HG03095 (cell line): ENCODE measurements at regions not wholly inside any gene's neighbourhood (a gene's known extent, or its start where the extent isn't known, plus 50 kb on each side); places are given as distances from the start of the nearest gene placed in this dataset.
"Not testable (repeated sequence)": the region's sequence is repeated elsewhere in the genome, so short reads cannot be mapped to it uniquely, and the experiment has no call there.

Experiments
- ATAC-seq: cut with Tn5 transposase; IDR thresholded peaks from one replicate; pipeline ENCODE4 v1.9.1; 2021; ENCODE audit warnings: moderate library complexity; ENCODE audit not compliant: unreplicated experiment

GRCh38 chr5:21360754-21361153 is 1372.8 kb upstream of the CDH18 start:
- not testable (repeated sequence) for ATAC-seq

- not testable (repeated sequence) for ATAC-seq
Measured at GRCh38 chr5:21341948-21342261, 1353.9 kb upstream of the CDH18 start.

GRCh38 chr5:21341203-21341947 is 1353.4 kb upstream of the CDH18 start:
- not testable (repeated sequence) for ATAC-seq

GRCh38 chr5:21340233-21340632 is 1352.2 kb upstream of the CDH18 start:
- not testable (repeated sequence) for ATAC-seq

- not testable (repeated sequence) for ATAC-seq
Measured at GRCh38 chr5:21336478-21336877, 1348.5 kb upstream of the CDH18 start.

- not testable (repeated sequence) for ATAC-seq
Measured at GRCh38 chr5:21315376-21315775, 1327.4 kb upstream of the CDH18 start.

- ATAC-seq = not testable (repeated sequence)
Measured at GRCh38 chr5:21301205-21301604, 1313.2 kb upstream of the CDH18 start.

GRCh38 chr5:21274361-21274760 is 1286.4 kb upstream of the CDH18 start:
- not testable (repeated sequence) for ATAC-seq

DNA sequence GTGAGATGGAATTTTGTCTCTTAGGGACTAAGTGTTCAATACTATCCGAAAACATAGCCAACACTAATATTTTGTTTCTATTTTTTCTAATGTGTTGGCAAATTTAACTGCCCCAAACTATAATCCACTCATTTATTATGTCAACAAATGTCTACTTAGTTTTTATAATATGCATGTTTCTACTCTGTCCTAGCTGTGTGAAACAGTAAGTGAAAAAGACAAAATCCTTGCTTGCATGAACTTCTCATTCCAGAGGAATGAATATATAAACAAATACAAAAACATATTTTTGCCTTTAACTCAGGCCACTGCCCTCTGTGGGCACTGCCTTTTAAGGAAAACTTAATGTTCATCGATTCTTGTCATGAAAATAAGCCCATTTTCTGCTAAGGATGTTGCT is 1275.4 kb upstream of the CDH18 start:
- ATAC-seq = no peak

DNA sequence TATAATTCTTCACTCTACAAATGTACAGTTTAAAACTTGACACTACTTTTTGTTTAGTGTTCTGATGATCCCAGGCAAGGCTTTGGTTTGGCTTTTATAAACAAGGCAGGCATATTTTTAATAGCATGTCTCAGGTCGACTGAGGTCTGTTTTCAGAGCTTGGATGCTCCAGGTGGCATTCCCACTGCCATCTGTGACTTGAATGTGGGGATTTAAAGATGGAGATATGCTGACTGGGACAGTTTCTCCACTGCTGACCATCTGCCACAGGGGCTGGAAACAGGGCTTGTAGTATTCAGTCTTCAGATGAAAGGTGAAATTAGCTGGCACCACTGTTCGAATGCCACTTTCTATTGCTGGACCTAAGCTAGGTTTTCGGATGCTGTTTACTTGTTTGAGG is 1266.2 kb upstream of the CDH18 start:
- ATAC-seq = no peak

GRCh38 chr5:21244982-21245381 is 1257.0 kb upstream of the CDH18 start:
- ATAC-seq = no peak

DNA sequence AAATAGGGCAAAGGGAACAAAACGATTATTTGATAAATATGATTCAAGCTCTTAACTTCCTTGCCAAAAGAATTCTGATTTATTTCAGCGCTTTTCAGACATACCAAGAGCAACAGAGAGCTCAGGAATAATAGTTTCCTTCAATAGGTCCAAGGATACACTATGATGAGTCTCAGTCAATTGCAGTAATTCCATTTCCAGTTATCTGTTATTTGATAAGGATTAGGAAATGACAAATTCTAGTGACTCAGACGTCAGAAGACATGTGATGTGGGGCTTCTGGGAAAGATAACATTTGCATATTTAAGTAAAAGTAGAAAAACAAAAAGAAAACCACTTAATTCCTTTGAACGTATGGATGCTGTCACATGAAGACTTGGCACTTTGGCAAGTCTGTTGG is 1250.8 kb upstream of the CDH18 start:
- ATAC-seq = no peak

DNA sequence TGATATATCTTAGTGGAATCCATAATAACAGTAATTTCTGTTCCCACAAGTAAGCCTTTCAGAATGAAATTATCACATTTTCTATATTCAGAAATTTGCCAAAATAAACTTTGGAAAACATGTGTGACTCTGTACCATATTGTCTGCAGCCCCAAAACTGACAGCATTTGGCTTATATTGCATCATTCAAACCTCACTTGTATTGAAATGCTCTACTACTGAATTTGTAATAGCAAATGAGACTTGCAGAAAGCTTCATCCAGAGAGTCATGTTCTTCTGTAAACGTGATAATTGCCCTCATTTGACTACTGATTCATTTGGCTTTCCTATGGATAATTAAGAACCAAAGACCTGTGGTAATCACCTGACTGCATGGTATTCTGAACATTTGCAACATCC is 1249.5 kb upstream of the CDH18 start:
- ATAC-seq = no peak

DNA sequence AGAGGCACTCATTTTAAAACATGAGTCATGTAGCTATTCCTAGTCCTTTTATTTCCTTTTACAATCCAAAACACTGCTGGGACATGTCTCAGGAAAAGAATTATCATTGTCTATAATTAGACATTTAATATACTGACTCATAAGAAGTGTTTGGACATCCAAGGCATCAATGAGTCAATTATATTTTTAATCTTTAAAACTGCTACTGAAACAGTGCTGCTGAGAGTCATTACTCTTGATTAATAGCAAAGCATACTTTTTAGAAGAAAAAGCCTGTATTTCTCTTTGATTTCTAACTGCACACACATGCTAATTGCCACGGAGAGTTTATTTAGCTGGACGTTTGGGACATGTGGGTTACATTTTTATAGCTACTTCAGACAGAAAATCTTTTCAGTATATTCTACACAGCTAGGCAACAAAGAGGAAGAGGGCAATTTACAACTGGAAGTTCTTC is 1249.0 kb upstream of the CDH18 start:
- no peak for ATAC-seq

GRCh38 chr5:21236104-21236503 is 1248.1 kb upstream of the CDH18 start:
- ATAC-seq = no peak

- ATAC-seq = no peak
Measured at GRCh38 chr5:21225223-21226064, 1237.4 kb upstream of the CDH18 start.

GRCh38 chr5:21221616-21222015 is 1233.6 kb upstream of the CDH18 start:
- ATAC-seq = no peak

DNA sequence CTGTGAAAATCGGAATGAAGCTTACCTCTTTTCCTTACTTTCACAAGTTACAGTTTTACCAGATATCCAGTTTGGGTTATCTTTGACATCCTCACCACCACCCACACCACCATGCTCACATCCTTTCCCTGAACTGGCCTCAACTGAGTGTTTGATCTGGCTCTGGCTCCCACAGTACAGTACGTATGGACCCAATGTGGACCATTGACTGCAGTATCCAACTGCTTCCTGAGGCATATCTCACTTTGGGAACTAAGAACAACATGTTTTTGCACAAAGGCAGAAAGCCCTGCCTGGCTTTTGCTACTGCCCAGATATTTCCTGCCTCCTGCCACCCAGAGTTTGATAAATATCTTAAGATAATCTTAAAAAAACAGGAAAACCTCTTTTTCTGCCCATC is 1232.0 kb upstream of the CDH18 start:
- ATAC-seq = no peak

DNA sequence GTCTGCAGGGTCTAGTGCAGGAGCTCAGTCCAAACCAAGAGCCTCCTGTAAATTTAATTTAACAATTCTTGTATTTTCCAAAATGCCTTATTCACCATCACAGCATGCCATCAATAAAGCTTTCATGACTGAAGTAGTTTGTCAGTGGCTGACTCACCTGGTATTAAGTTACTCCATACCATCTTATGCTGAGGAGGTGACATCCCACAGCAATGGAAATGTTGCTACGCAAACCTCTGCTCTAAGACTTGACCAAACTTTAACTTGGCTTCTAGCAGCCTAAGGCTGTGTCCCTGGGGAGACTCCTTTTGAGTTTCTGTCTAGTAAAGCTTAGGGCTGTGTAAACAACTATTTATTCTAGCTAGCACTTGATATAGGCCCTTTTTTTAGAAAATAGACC is 1231.3 kb upstream of the CDH18 start:
- no peak for ATAC-seq

DNA sequence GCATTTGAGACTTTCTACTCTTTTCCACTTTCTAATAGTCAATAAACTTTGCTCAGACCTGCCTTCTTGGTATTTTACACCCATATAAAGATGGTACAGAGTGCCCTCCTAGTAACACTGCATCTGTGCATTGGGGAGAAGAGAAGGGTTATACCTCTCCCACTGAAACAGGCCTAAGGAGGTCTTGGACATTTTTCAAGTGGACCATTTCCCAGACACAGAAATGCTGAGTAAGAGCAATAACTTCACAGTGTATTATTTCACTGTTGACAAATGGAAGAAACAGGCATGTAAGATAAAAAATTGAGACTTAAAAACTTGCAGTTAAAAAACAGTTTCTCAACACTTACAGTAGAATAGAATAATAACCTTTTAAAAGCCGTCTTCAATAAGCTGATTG is 1224.0 kb upstream of the CDH18 start:
- no peak for ATAC-seq

DNA sequence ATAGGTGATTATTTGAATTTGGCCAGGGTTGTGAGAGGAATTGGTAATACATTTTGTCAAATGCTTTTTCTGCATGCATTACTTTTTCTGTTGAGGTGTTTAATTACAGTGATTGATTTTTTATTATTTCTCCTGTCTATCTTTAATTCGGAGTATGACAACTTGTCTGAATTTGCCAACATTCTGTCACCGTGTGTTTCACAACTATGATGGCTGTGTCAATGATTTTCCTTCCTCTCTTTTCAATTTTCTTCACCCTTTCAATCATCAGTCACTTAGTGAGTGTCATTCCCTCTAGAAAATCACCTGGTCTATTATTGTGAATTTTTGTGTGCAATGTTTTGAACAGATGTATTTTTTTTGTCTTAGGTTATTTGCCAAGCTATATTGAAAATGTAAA is 1221.4 kb upstream of the CDH18 start:
- no peak for ATAC-seq

- ATAC-seq = no peak
Measured at GRCh38 chr5:21199087-21199486, 1211.1 kb upstream of the CDH18 start.
